HT1080 (cell line): ENCODE measurements at regions not wholly inside any gene's neighbourhood (a gene's known extent, or its start where the extent isn't known, plus 50 kb on each side); places are given as distances from the start of the nearest gene placed in this dataset.
"Not testable (repeated sequence)": the region's sequence is repeated elsewhere in the genome, so short reads cannot be mapped to it uniquely, and the experiment has no call there.

Experiments used
- DNase-seq: peaks from one replicate; pipeline ENCODE4 v3.0.0-alpha.2; 2015; ENCODE audit warnings: low read depth

DNA sequence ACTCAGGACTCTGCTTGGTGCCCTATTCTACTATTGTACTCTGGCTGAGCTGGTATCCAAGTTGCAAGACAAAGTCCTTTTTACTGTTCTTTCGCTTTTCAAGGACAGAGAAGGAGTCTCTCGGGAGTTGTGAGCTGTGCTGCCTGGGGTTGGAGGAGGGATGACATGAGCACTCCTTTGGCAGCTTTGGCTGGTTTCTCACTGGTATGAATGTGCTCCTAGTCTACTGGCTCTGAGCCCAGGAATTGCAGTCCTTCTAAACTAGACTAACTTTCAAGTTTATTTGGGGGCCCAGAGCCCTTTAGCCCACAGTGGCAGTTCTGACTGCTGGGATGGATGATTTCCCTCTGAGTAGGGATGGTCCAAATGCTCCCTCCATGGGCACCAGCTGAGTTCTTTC is 997.1 kb downstream of the RAB28 start:
- no peak for DNase-seq

GRCh38 chr4:12472087-12472486 is 1012.1 kb downstream of the RAB28 start:
- DNase-seq, result no peak

DNA sequence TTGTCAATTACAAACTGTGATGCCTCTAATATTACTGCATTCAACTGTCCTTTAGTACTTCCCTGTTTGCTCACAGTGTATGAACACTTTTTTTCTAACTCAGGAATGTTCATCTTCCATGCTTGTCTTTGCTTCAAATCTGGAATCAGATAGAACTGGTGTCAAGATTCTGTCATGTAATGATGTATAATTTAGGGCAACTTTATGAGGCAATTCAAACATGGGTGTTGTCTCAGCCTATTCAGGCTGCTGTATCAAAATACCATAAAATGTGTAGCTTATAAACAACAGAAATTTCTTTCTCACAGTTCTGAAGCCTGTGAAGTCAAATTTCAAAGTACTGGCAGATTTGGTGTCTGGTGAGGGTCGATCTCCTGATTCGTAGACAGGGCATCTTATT is 1012.9 kb downstream of the RAB28 start:
- no peak for DNase-seq

DNA sequence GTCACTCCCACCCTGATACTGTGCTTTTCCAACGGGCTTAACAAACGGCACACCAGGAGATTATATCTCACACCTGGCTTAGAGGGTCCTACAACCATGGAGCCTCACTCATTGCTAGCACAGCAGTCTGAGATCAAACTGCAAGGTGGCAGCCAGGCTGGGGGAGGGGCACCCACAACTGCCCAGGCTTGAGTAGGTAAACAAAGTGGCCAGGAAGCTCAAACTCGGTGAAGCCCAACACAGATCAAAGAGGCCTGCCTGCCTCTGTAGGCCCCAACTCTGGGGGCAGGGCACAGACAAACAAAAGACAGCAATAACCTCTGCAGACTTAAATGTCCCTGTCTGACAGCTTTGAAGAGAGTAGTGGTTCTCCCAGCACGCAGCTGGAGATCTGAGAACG is 1022.6 kb downstream of the RAB28 start:
- not testable (repeated sequence) for DNase-seq

DNA sequence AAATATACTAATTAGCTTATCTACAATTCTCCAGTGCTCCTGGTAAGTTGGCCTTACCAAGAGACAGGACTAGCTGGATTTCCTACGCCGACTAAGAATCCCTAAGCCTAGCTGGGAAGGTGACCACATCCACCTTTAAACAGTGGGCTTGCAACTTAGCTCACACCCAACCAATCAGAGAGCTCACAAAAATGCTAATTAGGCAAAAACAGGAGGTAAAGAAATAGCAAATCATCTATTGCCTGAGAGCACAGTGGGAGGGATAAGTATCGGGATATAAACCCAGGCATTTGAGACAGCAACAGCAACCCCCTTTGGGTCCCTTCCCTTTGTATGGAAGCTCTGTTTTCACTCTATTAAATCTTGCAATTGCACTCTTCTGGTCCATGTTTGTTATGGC is 1025.0 kb downstream of the RAB28 start:
- no peak for DNase-seq

DNA sequence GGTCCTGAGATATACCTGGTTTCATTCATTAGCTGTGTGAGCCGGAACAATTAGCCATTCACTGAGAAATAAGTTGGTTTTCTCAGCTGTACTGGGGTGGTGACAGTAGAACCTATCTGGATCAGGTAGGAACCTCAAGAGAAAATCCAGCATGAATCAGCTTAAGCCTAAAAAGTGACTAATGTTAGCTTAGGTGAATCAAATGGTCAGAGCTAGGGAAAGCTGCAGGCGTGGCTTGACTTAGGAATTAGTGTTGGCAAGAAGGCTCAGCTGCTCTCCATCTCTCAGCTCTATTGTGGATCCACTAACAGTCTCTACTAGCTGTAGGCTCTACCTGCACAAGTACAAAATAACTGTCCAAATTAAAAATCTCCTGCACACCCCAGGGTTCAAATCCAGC is 1025.5 kb downstream of the RAB28 start:
- DNase-seq, result peak; percentile 17

DNA sequence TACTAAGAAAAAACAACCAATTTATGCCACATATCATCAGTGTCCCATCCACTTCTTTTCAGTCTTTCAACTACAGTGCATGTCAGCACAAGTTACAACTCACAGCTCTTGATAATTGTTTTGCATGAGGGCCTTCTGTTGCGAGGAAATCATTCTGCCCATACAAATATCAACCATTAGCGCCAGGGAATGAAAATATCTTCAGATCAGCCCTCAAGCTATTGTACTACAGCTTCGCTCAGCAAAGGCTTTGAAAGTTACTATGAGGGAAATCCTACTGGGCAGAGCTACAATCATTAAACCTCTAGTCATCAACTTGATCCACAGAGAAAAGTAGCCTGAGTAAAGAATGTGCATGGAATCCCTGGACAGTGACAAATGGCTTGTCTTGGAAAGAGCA is 1023.6 kb upstream of the HS3ST1 start:
- DNase-seq, result no peak

- DNase-seq, result no peak
Observed at GRCh38 chr4:12447451-12447850, 1018.8 kb upstream of the HS3ST1 start.

- DNase-seq, result no peak
Observed at GRCh38 chr4:12446657-12447185, 1018.0 kb upstream of the HS3ST1 start.

DNA sequence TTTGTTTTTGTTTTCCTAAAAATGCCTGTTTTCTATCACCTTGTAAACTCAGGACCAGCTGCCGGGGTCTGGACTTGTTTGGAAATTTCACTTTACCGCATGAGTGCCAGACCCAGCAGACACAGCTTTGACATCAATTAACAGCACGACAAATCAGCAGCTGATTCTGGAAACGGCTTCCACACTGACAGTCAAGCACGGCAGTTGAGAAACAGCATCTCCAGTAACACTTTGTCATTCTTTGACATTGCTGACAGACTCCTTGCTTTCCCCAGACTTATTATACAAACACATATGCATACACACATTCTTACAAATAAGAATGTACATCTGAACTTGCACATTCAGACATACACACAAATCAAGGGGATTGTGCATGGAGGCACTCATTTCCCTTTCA is 1017.6 kb upstream of the HS3ST1 start:
- DNase-seq, result no peak

GRCh38 chr4:12445711-12446235 is 1017.1 kb upstream of the HS3ST1 start:
- DNase-seq, result no peak

DNA sequence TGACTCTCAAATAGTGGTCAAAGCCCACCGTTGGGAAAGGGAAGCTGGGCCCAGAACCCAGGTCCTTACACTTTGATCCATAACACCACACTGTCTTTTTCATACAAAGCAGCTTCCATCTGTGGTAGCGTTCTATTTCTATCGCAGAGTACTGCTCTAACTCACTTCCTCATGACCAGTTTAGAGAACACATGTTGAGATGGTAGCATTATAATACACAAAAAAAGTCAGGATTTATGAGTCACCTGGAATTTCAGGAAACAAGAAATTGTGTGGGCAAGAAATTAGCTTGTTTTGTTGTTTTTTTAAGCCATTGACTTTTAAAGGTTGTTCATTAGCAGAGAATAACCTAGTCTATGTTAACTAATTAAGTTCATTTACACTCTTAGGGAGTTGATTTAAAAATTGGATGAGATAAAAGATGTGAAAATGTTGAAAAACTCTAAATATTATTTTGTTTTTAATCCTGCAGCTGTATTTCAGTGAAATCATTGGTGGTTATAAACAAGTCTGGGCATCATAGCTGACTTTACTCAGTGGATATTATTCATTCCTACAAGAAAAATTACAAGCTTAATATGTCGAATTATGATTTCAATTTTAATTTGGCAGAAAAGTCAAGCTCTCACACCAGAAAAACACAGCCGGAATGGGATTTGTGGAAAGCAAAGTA is 1011.1 kb upstream of the HS3ST1 start:
- DNase-seq, result peak; percentile 48

DNA sequence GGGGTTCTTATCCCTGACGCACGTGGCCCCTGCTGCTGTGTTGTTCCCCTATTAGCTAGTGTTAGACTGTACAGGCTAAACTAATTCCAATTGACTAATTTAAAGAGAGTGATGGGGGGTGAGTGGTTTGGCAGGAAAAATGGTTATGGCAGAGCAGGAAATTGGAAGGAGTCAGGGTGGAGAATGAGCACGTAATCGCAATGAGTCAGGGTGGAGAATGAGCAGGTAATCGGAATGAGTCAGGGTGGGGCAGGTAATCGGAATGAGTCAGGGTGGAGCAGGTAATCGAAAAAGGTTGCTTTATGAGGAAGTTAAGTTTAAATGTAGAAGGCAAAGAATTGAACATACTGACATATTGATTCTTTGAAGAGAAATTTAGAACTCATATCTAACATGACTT is 1002.6 kb upstream of the HS3ST1 start:
- peak; percentile 34 for DNase-seq

GRCh38 chr4:12421364-12421763 is 992.7 kb upstream of the HS3ST1 start:
- peak; percentile 56 for DNase-seq

GRCh38 chr4:12416755-12417154 is 988.1 kb upstream of the HS3ST1 start:
- DNase-seq, result no peak

GRCh38 chr4:12414181-12414812 is 985.6 kb upstream of the HS3ST1 start:
- no peak for DNase-seq

DNA sequence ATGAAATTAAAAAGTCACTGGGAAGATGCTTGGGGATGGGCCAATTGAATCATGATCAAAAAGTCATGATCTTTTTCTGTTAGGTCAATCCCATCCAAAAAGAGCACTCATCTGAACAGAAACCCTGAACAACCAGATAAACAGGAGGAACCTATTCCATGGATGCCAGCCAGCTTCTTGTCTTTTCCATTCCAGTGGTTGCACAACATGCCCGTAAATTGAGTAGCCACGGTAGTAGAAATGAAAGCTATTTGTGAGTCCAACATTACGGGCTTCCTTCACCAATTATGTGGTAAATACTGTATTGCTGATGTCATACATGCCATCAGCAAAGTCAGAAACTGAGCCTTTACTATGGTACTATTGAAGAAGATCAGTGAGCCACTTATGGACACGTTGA is 982.4 kb upstream of the HS3ST1 start:
- DNase-seq, result peak; percentile 13

DNA sequence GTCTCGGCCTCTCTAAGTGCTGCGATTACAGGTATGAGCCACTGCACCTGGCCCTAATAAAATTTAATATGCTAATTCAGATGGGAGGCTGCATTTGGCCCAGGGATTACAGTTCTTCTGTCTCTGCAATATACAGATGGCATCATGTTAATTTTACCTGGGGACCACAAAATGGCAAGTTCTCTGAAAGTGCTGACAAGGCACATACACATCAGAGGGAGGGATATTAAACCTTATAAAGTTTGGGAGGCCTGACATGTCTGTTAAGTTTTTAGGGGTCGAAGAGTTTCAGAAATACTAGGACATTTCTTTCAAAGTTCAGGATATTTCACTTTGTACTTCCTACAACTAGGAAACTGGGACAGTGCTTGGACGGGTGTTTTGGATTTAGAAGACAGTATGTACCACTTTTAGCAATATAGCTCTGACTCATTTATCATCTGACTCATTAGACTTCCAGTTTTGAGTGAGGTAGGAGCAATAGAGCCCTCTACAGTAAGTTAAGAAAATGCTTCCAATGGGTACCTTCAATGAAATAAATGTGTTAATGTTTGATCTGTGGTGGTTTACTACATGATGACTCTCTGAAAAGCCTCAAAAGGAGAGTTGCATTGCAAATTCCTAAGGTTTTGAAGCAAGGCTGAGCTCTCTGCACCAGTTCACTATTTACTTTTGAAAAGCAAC is 981.0 kb upstream of the HS3ST1 start:
- peak; percentile 78 for DNase-seq

GRCh38 chr4:12408364-12408763 is 979.7 kb upstream of the HS3ST1 start:
- DNase-seq, result no peak

GRCh38 chr4:12403175-12403574 is 974.5 kb upstream of the HS3ST1 start:
- no peak for DNase-seq

DNA sequence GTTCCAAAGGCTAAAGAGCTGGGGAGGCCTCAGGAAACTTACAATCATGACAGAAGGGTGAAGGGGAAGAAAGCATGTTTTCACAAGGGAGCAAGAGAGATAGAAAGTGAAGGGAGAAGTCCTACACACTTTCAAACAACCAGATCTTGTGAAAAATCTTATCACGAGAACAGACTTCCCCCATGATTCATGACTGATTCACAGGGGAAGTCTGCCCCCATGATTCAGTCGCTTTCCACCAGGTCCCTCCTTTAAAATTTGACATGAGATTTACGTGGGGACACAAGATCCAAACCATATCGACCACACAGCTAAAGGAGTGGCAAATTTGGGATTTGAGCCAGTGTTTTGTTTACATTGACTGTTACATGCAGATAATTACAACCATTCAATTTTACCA is 971.1 kb upstream of the HS3ST1 start:
- DNase-seq, result peak; percentile 70

- DNase-seq, result peak; percentile 10
Observed at GRCh38 chr4:12393631-12394262, 965.1 kb upstream of the HS3ST1 start.
